ENCODE measurements at regions not wholly inside any gene's neighbourhood (a gene's known extent, or its start where the extent isn't known, plus 50 kb on each side); places are given as distances from the start of the nearest gene placed in this dataset.

DNA sequence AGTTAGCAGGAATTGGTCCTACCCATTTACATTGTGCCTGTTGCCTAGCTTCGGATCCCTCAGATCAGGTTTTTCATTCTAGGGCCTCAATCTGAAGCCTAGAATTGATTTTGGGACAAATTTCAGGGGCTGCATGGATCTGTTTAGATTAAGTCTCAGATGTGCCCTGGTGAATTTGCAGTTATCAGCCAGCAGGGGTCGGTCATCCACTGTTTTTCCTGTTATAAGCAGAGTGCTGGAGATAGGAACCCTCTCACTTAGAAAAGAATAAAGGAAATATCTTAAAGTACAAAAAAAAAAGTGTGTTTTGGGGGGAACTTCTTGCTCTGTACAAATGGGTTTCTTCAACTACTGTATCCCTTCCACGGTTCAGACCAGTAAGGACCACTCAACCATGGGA, 212.5 kb downstream of the BCHE start:
- TF ChIP-seq POLR2A (IDR thresholded peaks at IDR 0.05) (no peak), EP300 (IDR thresholded peaks at IDR 0.05) (no peak)
- TF ChIP-seq, protein P1, sequence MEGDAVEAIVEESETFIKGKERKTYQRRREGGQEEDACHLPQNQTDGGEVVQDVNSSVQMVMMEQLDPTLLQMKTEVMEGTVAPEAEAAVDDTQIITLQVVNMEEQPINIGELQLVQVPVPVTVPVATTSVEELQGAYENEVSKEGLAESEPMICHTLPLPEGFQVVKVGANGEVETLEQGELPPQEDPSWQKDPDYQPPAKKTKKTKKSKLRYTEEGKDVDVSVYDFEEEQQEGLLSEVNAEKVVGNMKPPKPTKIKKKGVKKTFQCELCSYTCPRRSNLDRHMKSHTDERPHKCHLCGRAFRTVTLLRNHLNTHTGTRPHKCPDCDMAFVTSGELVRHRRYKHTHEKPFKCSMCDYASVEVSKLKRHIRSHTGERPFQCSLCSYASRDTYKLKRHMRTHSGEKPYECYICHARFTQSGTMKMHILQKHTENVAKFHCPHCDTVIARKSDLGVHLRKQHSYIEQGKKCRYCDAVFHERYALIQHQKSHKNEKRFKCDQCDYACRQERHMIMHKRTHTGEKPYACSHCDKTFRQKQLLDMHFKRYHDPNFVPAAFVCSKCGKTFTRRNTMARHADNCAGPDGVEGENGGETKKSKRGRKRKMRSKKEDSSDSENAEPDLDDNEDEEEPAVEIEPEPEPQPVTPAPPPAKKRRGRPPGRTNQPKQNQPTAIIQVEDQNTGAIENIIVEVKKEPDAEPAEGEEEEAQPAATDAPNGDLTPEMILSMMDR (IDR thresholded peaks at IDR 0.05): no peak

Data from tibial nerve (tissue), 4 donors.